ENCODE measurements at regions not wholly inside any gene's neighbourhood (a gene's known extent, or its start where the extent isn't known, plus 50 kb on each side); places are given as distances from the start of the nearest gene placed in this dataset.
"Not testable (repeated sequence)": the region's sequence is repeated elsewhere in the genome, so short reads cannot be mapped to it uniquely, and the experiment has no call there.

GRCh38 chr6:15758631-15759215, 95.9 kb upstream of the DTNBP1 start:
- DNase-seq: no peak

DNA sequence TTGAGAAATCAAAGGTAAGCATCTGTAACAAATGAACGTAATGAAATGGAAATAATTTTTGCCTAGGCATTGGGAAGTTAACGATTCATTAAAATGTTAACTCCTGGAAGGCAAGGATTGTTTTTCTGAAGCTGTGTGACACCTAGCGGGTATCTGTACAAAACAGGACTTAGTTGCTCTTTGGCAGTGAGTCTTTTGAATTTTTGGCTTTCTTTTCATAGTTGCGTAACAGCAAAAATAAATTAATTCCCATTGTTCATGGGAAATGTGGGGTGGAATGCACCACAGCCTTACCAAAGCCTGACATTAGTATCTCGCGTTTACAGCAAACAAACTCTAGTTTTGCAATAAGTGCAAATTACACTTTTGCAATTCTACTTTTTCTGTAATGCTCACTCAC, 92.7 kb upstream of the DTNBP1 start:
- DNase-seq: no peak

- DNase-seq: no peak
Observed at GRCh38 chr6:15754706-15755079, 91.9 kb upstream of the DTNBP1 start.

- DNase-seq: peak; percentile 88
Observed at GRCh38 chr6:15754035-15754705, 91.3 kb upstream of the DTNBP1 start.

DNA sequence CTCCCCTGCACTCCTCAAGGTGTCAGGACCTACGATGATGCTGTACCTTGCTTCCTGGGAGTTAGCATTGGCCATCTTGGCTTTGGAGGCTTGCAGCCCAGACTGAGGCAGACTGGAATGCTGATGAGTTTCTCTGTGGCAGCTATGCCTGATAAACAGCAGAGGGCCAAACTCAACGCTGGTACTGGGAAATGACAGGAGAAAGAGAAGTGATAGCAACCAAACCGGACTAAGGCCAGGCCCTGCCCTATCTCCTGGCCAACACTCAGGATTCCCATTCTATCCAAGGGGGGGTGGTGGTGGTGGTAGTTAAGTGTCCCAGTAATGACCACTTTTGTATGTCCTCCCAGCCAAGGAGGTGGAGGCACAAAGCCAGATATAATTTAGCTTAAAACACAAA, 90.0 kb upstream of the DTNBP1 start:
- peak; percentile 71 for DNase-seq

DNA sequence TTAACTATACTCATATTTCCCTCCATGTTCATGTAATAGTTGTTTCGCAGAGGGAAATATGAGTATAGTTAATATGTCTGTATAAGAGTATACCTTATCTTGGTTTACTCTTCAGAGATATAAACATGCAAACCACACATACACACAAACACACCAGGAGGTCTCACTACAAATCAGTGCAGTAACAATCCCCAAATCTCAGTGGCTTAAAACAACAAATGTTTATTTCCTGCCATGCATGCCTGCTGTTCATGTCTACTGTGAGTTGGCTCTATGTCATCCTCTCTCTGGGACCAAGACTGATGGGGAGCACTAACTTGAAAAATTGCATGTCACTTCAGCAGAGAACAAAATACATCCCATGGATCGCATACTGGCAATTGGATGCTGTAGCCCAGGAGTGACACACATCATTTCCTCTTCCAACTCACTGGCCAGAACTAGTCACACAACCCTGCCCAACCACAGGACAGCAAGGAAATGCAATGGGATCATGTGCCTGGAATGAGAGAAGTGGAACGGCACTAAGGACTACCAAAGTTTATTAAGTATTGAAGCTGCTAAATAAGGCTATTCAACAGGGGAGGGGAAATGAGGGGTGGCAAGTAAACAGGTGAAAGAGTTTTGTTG, 89.0 kb upstream of the DTNBP1 start:
- DNase-seq: no peak

GRCh38 chr6:15748341-15748740, 85.5 kb upstream of the DTNBP1 start:
- DNase-seq: no peak

- DNase-seq: no peak
Observed at GRCh38 chr6:15747354-15747883, 84.6 kb upstream of the DTNBP1 start.

- DNase-seq: no peak
Observed at GRCh38 chr6:15745781-15746180, 83.0 kb upstream of the DTNBP1 start.

DNA sequence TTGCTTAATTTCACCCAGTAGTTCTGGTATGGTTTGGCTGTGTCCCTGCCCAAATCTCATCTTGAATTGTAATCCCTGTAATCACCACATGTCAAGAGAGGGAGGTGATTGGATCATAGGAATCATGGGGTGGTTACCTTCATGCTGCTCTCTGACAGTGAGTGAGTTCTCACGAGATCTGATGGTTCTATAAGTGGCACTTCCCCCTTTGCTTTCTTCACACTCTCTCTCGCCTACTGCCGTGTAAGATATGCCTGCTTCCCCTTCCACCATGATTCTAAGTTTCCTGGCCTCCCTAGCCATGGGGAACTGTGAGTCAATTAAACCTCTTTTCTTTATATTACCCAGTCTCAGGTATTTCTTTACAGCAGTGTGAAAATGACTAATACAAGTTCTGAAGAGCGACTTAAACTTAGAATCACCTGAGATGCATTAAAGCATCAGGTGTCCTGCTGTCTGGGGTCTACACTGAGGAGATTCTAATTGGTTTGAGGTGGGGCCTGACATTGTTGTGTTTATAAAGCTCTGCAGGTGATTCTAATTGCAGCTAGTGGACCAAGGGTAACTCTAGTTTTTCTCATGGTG, 82.1 kb upstream of the DTNBP1 start:
- no peak for DNase-seq

DNA sequence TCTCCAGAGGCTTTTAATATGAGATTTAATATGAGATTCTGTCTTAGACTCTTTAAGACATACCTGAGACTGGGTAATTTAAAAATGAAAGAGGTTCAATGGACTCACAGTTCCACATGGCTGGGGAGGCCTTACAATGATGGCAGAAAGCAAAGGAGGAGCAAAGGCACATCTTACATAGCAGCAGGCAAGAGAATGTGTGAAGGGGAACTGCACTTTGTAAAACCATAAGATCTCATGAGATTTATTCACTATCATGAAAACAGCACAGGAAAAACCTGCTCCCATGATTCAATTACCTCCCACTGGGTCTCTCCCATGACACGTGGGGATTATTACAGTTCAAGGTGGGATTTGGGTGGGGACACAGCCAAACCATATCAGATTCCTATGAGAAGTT, 79.2 kb upstream of the DTNBP1 start:
- not testable (repeated sequence) for DNase-seq

- no peak for DNase-seq
Observed at GRCh38 chr6:15741405-15741804, 78.6 kb upstream of the DTNBP1 start.

GRCh38 chr6:15739867-15740266, 77.0 kb upstream of the DTNBP1 start:
- no peak for DNase-seq

GRCh38 chr6:15739353-15739752, 76.5 kb upstream of the DTNBP1 start:
- DNase-seq: no peak

DNA sequence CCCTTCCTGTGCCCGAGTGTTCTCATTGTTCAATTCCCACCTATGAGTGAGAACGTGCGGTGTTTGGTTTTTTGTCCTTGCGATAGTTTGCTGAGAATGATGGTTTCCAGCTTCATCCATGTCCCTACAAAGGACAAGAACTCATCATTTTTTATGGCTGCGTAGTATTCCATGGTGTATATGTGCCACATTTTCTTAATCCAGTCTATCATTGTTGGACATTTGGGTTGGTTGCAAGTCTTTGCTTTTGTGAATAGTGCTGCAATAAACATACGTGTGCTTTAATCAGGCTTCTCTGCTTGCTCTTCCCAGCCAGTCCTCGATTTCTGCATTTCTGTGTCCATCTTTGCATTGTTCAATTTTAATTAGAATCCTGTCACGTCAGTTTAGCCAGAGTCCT, 75.4 kb upstream of the DTNBP1 start:
- DNase-seq: not testable (repeated sequence)

- DNase-seq: no peak
Observed at GRCh38 chr6:15736297-15736696, 73.5 kb upstream of the DTNBP1 start.

DNA sequence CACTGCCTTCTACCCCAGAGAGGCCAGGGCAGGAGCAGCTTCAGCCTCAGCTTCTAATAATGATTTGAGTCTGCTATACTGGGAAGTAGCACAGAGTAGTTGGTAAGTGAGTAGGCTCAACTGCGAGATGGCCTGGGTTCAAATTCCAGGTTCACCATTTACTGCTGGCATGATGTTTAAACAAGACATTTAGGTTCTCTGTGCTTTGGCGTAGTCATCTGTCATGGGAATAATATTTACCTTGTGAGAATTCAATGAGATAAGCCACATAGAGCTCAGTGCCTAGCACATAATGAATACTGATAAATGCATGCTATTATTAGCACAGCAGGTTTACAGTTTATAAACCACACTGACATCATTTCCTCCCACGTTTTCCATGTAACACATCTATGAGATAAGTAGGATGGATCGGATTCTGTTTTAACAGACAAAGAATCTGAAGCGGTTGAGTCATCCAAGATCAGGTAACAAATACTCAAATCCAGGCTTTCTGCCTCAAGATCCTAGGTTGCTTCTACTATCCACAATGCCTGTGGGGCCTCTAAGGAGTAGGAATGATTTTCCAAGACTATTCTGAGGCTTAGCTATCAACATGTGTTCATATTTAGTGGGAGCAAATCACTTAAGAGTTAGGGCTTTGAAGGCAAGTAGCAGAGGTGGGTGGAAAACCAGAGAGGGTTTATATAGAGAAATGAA, 72.9 kb upstream of the DTNBP1 start:
- no peak for DNase-seq

DNA sequence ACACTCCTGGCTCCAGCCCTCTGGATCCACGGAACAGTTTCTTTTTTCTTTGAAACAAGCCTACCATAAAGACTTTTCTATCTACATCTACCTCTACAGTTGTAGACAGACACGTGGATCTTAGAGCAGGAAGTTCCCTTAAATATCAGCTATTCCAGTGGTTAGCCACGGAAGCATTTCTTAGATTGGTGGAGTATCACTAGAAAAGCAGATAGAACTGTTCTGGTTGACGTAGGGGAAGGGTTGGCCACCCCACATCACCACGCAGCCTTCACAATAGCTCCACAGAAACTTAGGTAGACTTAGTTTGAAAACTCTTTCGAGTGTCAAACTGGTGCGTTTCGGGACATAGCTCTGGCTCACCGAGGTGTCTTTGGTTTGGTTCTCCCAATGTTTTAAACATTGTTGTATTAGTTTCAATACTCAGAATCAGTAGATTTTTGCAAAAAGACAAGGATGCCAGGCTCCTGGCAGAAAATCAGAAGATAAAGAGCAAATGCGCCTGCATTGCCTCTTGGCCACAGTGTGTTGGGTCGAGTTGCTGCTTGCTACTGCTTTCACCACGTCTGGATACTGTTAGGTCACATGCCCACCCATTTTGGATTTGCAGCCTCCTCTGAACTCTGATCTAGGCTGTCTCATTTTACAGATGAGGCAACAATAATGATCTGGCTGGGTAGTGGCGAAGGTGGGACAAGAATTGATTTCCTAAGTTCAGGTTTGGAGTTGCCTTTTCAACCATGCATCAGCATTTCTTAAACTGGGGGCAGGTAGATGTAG, 71.5 kb upstream of the DTNBP1 start:
- no peak for DNase-seq

- no peak for DNase-seq
Observed at GRCh38 chr6:15730922-15731321, 68.1 kb upstream of the DTNBP1 start.

DNA sequence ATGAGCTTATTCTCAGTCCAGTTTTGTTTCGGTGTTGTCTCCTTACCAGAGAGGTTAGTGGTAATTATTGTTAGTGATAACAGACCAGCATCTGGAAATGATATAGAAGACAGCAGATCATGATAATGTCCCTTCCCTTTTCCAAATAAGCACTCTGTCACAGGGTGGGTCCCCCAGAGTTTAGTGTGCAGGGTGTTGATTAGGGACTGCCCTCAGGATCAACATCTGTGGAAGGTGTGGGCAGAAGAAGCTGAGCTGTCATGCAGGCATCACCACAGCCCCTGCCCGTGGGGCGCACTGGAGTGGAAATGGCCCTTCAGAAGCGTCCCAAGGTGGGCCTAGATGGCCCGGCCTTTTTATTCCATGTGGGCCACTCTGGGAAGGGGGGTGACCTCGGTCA, 67.6 kb upstream of the DTNBP1 start:
- no peak for DNase-seq

GRCh38 chr6:15722731-15723130, 59.9 kb upstream of the DTNBP1 start:
- DNase-seq: no peak

GRCh38 chr6:15716889-15717288, 54.1 kb upstream of the DTNBP1 start:
- DNase-seq: no peak

DNA sequence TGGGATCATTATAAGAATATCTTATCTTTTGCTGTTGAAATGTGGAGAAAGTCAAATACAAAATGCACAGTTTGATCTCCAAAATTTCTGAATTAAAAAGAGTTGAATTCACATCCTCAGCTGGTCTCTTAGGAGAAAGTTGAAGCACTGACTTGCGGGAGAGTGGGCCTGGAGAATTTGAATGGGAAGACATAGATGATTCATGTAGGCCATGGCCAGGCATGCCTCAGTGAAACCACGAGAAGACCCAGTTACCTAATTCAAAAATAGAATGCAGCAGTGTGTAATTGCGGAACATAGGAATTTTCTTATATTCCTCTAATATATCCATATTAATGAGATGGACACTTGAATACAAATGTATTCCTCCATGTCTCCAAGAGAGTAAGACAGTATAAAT, 53.0 kb upstream of the DTNBP1 start:
- no peak for DNase-seq

Data from islet precursor cell (in vitro differentiated cells).